ENCODE measurements at regions not wholly inside any gene's neighbourhood (a gene's known extent, or its start where the extent isn't known, plus 50 kb on each side); places are given as distances from the start of the nearest gene placed in this dataset.

GRCh38 chr2:147110962-147111361 lies 733.9 kb upstream of the ACVR2A start:
- Mint-ChIP-seq H3K27me3 (peaks cover 2% of the 10 kb centered on the region), H3K36me3 (no peaks in the 10 kb centered on the region), H3K9me3 (peaks cover 2% of the 10 kb centered on the region), H3K4me1 (no peaks in the 10 kb centered on the region), H3K27ac (no peak overlapping the region), H3K4me3 (no peak overlapping the region)
- POLR2A ChIA-PET: no interaction called here
- no peak for DNase-seq
- no peak for ATAC-seq (ENCODE audit: low read depth)

DNA sequence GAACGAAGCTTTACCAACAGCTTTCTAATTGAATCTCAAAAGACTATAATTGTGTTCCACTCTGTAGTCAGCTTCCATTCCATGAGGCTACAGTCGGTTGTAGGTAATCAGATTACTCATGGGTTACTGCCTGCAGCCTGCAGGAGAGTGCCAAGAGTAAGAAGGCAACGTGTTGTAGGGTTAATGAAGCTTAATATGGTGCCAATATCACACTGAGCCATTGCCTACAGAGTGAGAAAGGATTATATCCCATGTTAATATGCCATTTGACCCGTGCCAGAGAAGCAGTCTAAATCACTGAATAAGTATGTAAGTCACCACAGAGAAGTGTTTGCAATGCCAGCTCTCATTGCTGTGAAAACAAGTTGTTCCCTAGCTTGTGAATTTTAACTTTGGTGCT lies 734.5 kb upstream of the ACVR2A start:
- Mint-ChIP-seq H3K9me3 (peaks cover 2% of the 10 kb centered on the region), H3K27me3 (peaks cover 2% of the 10 kb centered on the region), H3K4me3 (no peak overlapping the region), H3K27ac (no peak overlapping the region), H3K4me1 (no peaks in the 10 kb centered on the region), H3K36me3 (no peaks in the 10 kb centered on the region)
- no peak for ATAC-seq (ENCODE audit: low read depth)
- no peak for DNase-seq
- POLR2A ChIA-PET: no interaction called here

DNA sequence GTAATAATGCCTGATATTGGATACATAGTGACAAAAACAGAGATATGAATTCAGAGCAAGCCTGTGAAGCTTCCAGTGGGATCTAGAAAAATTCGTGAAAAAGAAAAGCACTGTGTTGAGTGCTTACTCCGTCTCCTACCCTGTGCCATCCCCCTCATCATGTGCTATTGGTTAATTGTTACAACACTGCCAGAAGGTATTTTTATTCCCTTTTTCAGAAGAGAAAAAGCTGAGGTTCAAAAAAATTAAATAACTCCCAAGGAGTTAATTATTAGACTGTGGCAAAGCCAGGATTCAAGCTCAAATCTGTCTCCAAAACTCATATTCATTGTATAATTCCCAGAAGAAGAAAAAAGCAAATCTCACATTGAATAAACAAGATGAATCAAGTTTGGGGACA lies 735.5 kb upstream of the ACVR2A start:
- POLR2A ChIA-PET: no interaction called here
- DNase-seq (no peak), ATAC-seq (ENCODE audit: low read depth) (no peak)
- Mint-ChIP-seq H3K4me3 (no peak overlapping the region), H3K9me3 (peaks cover 2% of the 10 kb centered on the region), H3K27me3 (peaks cover 2% of the 10 kb centered on the region), H3K36me3 (no peaks in the 10 kb centered on the region), H3K27ac (no peak overlapping the region), H3K4me1 (no peaks in the 10 kb centered on the region)

GRCh38 chr2:147108548-147108947 lies 736.3 kb upstream of the ACVR2A start:
- Mint-ChIP-seq H3K27me3 (peaks cover 2% of the 10 kb centered on the region), H3K4me3 (no peak overlapping the region), H3K9me3 (peaks cover 2% of the 10 kb centered on the region), H3K4me1 (no peaks in the 10 kb centered on the region), H3K27ac (no peak overlapping the region), H3K36me3 (no peaks in the 10 kb centered on the region)
- no peak for ATAC-seq (ENCODE audit: low read depth)
- no peak for DNase-seq
- POLR2A ChIA-PET: no interaction called here

- H3K4me1 Mint-ChIP-seq: no peaks in the 10 kb centered on the region
- H3K36me3 Mint-ChIP-seq: no peaks in the 10 kb centered on the region
- H3K9me3 Mint-ChIP-seq: no peaks in the 10 kb centered on the region
- POLR2A ChIA-PET: no interaction called here
- no peak overlapping the region for H3K27ac Mint-ChIP-seq
- H3K27me3 Mint-ChIP-seq: peaks cover under 1% of the 10 kb centered on the region
- DNase-seq (no peak), ATAC-seq (ENCODE audit: low read depth) (no peak)
- no peak overlapping the region for H3K4me3 Mint-ChIP-seq
Measured at GRCh38 chr2:147101941-147102790, 742.7 kb upstream of the ACVR2A start.

- Mint-ChIP-seq H3K9me3 (no peaks in the 10 kb centered on the region), H3K27ac (no peak overlapping the region), H3K36me3 (no peaks in the 10 kb centered on the region), H3K27me3 (peaks cover 3% of the 10 kb centered on the region), H3K4me1 (no peaks in the 10 kb centered on the region), H3K4me3 (no peak overlapping the region)
- DNase-seq (no peak), ATAC-seq (ENCODE audit: low read depth) (no peak)
- POLR2A ChIA-PET: no interaction called here
Measured at GRCh38 chr2:147100406-147101035, 744.3 kb upstream of the ACVR2A start.

- no peak overlapping the region for H3K4me3 Mint-ChIP-seq
- no peak for DNase-seq
Measured at GRCh38 chr2:147099845-147100244, 745.0 kb upstream of the ACVR2A start.

DNA sequence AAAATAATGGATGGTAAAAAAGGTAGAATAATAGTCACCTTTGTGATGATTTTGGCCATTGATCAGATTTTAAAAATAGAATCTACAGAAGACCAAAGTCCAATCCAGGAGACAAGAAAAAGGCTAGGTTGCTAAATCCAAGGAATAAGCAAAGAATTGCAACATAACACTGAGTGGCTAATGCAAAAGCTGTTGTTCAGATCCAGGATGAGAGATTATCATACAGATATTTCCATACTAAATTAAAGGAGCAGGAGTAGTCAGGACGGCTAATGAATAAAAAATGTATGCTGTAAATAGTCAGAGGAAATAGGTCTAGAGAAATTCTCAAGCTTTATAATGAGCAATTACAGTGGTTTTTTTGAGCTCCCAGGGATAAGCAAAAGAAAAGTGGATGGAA lies 745.9 kb upstream of the ACVR2A start:
- POLR2A ChIA-PET: no interaction called here
- DNase-seq (no peak), ATAC-seq (ENCODE audit: low read depth) (no peak)
- Mint-ChIP-seq H3K4me3 (no peak overlapping the region), H3K27me3 (peaks cover 3% of the 10 kb centered on the region), H3K27ac (no peak overlapping the region), H3K4me1 (no peaks in the 10 kb centered on the region), H3K9me3 (no peaks in the 10 kb centered on the region), H3K36me3 (no peaks in the 10 kb centered on the region)

More at GRCh38 chr2:147099845-147100244, 745.0 kb upstream of the ACVR2A start:
- POLR2A ChIA-PET: no interaction called here
- no peaks in the 10 kb centered on the region for H3K4me1 Mint-ChIP-seq
- ATAC-seq (ENCODE audit: low read depth): no peak
- H3K27me3 Mint-ChIP-seq: peaks cover 3% of the 10 kb centered on the region
- H3K27ac Mint-ChIP-seq: no peak overlapping the region
- H3K9me3 Mint-ChIP-seq: no peaks in the 10 kb centered on the region
- H3K36me3 Mint-ChIP-seq: no peaks in the 10 kb centered on the region

DNA sequence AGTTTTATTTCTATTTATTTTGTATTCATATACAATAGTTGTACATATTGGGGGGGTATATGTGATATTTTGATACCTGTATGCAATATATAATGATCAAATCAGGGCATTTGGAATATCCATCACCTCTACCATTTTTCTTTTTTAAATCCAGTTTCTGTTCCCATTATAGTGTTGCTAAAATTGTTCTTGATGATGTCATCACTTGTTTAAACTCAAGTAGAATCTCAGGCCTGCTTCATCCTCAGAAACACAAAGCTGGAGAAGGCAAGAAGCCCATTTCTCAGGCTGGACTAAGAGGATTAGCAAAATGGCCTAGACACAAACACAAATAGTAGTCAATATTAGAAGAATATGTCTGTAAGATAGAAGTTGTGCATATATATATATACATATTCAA lies 747.1 kb upstream of the ACVR2A start:
- no peak for ATAC-seq (ENCODE audit: low read depth)
- POLR2A ChIA-PET: no interaction called here
- H3K27me3 Mint-ChIP-seq: peaks cover 3% of the 10 kb centered on the region
- no peaks in the 10 kb centered on the region for H3K9me3 Mint-ChIP-seq
- H3K4me1 Mint-ChIP-seq: no peaks in the 10 kb centered on the region
- H3K27ac Mint-ChIP-seq: no peak overlapping the region
- DNase-seq: no peak
- H3K4me3 Mint-ChIP-seq: no peak overlapping the region
- no peaks in the 10 kb centered on the region for H3K36me3 Mint-ChIP-seq

GRCh38 chr2:147096671-147097070 lies 748.2 kb upstream of the ACVR2A start:
- ATAC-seq (ENCODE audit: low read depth): no peak
- peaks cover 4% of the 10 kb centered on the region for H3K27me3 Mint-ChIP-seq
- no peak overlapping the region for H3K27ac Mint-ChIP-seq
- H3K4me1 Mint-ChIP-seq: no peaks in the 10 kb centered on the region
- no peaks in the 10 kb centered on the region for H3K36me3 Mint-ChIP-seq
- DNase-seq: no peak
- no peak overlapping the region for H3K4me3 Mint-ChIP-seq
- POLR2A ChIA-PET: no interaction called here
- H3K9me3 Mint-ChIP-seq: no peaks in the 10 kb centered on the region

GRCh38 chr2:147095376-147095775 lies 749.5 kb upstream of the ACVR2A start:
- no peak for DNase-seq
- no peaks in the 10 kb centered on the region for H3K4me1 Mint-ChIP-seq
- H3K9me3 Mint-ChIP-seq: no peaks in the 10 kb centered on the region
- no peak for ATAC-seq (ENCODE audit: low read depth)
- no peaks in the 10 kb centered on the region for H3K36me3 Mint-ChIP-seq
- POLR2A ChIA-PET: no interaction called here
- H3K27ac Mint-ChIP-seq: no peak overlapping the region
- H3K27me3 Mint-ChIP-seq: peaks cover 5% of the 10 kb centered on the region
- no peak overlapping the region for H3K4me3 Mint-ChIP-seq

DNA sequence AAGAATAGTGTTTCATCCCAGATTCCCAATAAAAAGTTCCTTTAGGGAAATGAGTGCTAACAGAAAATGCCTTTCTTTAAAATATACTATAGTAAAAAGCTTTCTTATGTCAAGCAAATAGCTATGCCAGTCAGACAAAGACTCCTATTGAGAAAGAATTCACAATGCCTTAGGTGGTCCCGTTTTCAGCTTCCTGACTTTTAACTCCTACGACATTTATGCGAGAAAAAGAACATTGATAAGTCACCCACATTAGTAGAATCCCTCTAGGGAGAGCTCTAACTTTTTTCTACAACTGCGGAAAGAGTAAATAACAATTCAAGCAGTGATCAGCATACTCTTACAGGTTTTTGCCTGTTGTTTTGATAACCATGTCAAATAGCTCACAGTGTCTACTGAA lies 750.8 kb upstream of the ACVR2A start:
- ATAC-seq (ENCODE audit: low read depth) (no peak), DNase-seq (no peak)
- H3K9me3 Mint-ChIP-seq: no peaks in the 10 kb centered on the region
- no peak overlapping the region for H3K4me3 Mint-ChIP-seq
- no peaks in the 10 kb centered on the region for H3K36me3 Mint-ChIP-seq
- no peaks in the 10 kb centered on the region for H3K4me1 Mint-ChIP-seq
- POLR2A ChIA-PET: no interaction called here
- H3K27ac Mint-ChIP-seq: no peak overlapping the region
- H3K27me3 Mint-ChIP-seq: peaks cover 5% of the 10 kb centered on the region

DNA sequence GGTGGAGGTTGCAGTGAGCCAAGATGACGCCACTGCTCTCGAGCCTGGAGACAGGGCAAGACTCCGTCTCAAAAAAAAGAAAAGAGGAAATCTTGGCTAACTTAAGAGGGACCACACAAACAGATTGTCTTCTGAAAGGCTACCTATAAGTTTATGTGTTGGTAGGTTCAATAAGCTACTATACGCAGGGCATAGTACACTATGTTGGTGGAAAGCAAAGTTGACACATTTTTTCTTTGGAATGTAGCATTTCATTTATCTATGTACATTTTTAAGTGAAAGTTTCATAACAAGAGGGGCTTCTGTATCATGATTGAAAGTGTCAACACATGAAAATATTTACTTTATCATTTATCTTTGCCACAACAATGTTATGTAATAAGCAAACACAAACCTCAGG lies 752.6 kb upstream of the ACVR2A start:
- POLR2A ChIA-PET: no interaction called here
- no peaks in the 10 kb centered on the region for H3K9me3 Mint-ChIP-seq
- no peak overlapping the region for H3K4me3 Mint-ChIP-seq
- H3K27me3 Mint-ChIP-seq: peaks cover 5% of the 10 kb centered on the region
- H3K36me3 Mint-ChIP-seq: no peaks in the 10 kb centered on the region
- ATAC-seq (ENCODE audit: low read depth) (no peak), DNase-seq (no peak)
- H3K4me1 Mint-ChIP-seq: no peaks in the 10 kb centered on the region
- no peak overlapping the region for H3K27ac Mint-ChIP-seq

- no peak overlapping the region for H3K4me3 Mint-ChIP-seq
- DNase-seq: no peak
- no peak overlapping the region for H3K27ac Mint-ChIP-seq
- H3K27me3 Mint-ChIP-seq: peaks cover 2% of the 10 kb centered on the region
- H3K9me3 Mint-ChIP-seq: no peaks in the 10 kb centered on the region
- H3K4me1 Mint-ChIP-seq: no peaks in the 10 kb centered on the region
- no peaks in the 10 kb centered on the region for H3K36me3 Mint-ChIP-seq
- ATAC-seq (ENCODE audit: low read depth): no peak
- POLR2A ChIA-PET: no interaction called here
Measured at GRCh38 chr2:147091448-147091847, 753.4 kb upstream of the ACVR2A start.

All from activated naive CD8-positive, alpha-beta T cell treated with anti-CD3 and anti-CD28 coated beads, Interleukin-2, amount 10 ng/mL, durations not matched to agents 7 days and 5 days (primary cell).